PFSK-1 (cell line): ENCODE measurements at regions not wholly inside any gene's neighbourhood (a gene's known extent, or its start where the extent isn't known, plus 50 kb on each side); places are given as distances from the start of the nearest gene placed in this dataset.

Experiments used
- POLR2AphosphoS5 ChIP-seq: IDR thresholded peaks from 2 replicates; pipeline ENCODE4 v1.6.1; 2012; ENCODE audit warnings: low read depth, mild to moderate bottlenecking, control low read depth, low read length, moderate library complexity
- SIN3A ChIP-seq: IDR thresholded peaks from 2 replicates; pipeline ENCODE4 v1.6.1; 2012; ENCODE audit warnings: mild to moderate bottlenecking, low read length, moderate library complexity, borderline replicate concordance; ENCODE audit not compliant: insufficient read depth
- TAF1 ChIP-seq: IDR thresholded peaks from 2 replicates; pipeline ENCODE4 v1.6.1; 2012; ENCODE audit warnings: low read length, control low read depth, borderline replicate concordance; ENCODE audit not compliant: insufficient read depth

DNA sequence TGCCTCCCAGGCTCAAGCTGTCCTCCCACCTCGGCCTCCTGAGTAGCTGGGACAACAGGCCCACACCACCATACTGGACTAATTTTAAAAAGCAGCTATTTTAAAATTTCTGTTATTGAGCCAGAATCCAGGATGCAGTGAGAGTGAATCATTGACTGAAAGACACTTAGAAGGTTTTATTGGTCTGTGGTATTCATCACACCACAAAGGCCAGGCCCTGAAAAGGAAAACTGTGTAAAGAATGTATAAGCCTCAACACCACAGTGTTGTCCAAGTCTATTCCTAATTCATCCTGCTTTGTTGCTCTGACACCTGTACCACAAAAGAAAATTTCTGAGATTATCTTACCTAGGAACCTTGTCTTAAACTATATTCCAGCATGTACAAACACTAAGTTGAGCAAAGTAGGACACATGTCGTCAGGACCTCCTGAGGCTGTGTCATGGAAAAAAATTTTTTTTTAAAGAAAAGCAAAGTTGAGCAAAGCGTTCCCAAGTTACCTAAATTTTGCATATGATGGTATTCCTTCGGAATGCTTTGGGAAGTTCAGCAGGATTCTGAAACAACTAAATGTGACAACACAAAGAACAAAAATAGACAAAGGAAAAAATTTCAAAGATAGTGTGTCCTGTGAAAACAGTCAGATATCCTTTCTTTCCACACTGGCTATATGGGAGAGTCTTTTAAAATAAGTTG is 129.6 kb upstream of the MKLN1 start:
- TF ChIP-seq POLR2AphosphoS5: no peak
- TF ChIP-seq SIN3A: no peak
- no peak for TF ChIP-seq TAF1
